Parathyroid adenoma (tissue), 2 donors: ENCODE measurements at regions not wholly inside any gene's neighbourhood (a gene's known extent, or its start where the extent isn't known, plus 50 kb on each side); places are given as distances from the start of the nearest gene placed in this dataset.

Experiments
- H2AFZ ChIP-seq: fragments of 300-600 bp; sonication (generic); one replicate; pipeline ENCODE4 v1.7.0; 2017; ENCODE audit warnings: antibody characterized with exemption, mild to moderate bottlenecking
- H3K27ac ChIP-seq: fragments of 300-600 bp; sonication (generic); one replicate; pipeline ENCODE4 v1.7.0; 2017
- H3K27me3 ChIP-seq: fragments of 300-600 bp; sonication (generic); one replicate; pipeline ENCODE4 v1.7.0; 2017; ENCODE audit warnings: low read length; ENCODE audit not compliant: control insufficient read depth, insufficient read depth
- H3K36me3 ChIP-seq: fragments of 300-600 bp; sonication (generic); one replicate; pipeline ENCODE4 v1.7.0; 2017; ENCODE audit warnings: low read length; ENCODE audit not compliant: control insufficient read depth, insufficient read depth
- H3K4me1 ChIP-seq: fragments of 300-600 bp; sonication (generic); one replicate; pipeline ENCODE4 v1.7.0; 2017; ENCODE audit warnings: control low read depth
- H3K4me2 ChIP-seq: fragments of 300-600 bp; sonication (generic); one replicate; pipeline ENCODE4 v1.7.0; 2017; ENCODE audit warnings: low read length
- H3K4me3 ChIP-seq: fragments of 300-600 bp; sonication (generic); one replicate; pipeline ENCODE4 v1.7.0; 2017; ENCODE audit warnings: low read depth, low read length
- H3K79me2 ChIP-seq: fragments of 300-600 bp; sonication (generic); one replicate; pipeline ENCODE4 v1.7.0; 2017; ENCODE audit warnings: control low read depth
- H3K9ac ChIP-seq: fragments of 300-600 bp; sonication (generic); one replicate; pipeline ENCODE4 v1.7.0; 2017; ENCODE audit warnings: mild to moderate bottlenecking
- H3K9me3 ChIP-seq: fragments of 300-600 bp; sonication (generic); one replicate; pipeline ENCODE4 v1.7.0; 2017; ENCODE audit warnings: low read length; ENCODE audit not compliant: control insufficient read depth
- TF ChIP-seq, protein P1 (sequence below): fragments of 300-600 bp; sonication (generic); IDR thresholded peaks from one replicate; pipeline ENCODE4 v1.7.0; 2017; ENCODE audit warnings: antibody characterized with exemption, mild to moderate bottlenecking
- donor health status: primary hyperparathyroidism.

DNA sequence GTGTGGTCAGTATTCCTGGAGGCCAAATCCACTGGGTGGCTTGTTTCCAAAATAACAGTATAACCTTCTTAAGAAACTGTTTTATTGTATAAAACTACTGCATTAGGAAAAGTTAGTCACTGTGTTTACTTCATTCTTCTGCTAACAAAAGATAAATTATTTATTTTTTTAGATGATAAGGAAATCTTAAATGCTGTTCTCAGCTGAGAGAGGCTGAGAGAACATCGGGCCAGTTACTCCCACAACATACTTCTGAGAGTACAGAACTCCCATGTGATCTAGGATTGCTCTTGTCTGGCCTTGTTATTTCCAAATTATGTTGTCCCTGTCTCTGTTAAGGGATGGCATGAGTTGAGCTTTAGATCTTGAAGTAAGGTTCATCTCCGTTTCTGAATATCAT is 96.7 kb upstream of the CXADR start:
- Histone ChIP-seq H2AFZ (no peak overlapping the region), H3K27me3 (no peaks in the 10 kb centered on the region), H3K9ac (no peak overlapping the region), H3K79me2 (no peaks in the 10 kb centered on the region), H3K4me2 (no peak overlapping the region), H3K9me3 (no peaks in the 10 kb centered on the region), H3K4me3 (no peak overlapping the region), H3K36me3 (no peaks in the 10 kb centered on the region), H3K4me1 (no peaks in the 10 kb centered on the region), H3K27ac (no peak overlapping the region)
- TF ChIP-seq, protein P1, sequence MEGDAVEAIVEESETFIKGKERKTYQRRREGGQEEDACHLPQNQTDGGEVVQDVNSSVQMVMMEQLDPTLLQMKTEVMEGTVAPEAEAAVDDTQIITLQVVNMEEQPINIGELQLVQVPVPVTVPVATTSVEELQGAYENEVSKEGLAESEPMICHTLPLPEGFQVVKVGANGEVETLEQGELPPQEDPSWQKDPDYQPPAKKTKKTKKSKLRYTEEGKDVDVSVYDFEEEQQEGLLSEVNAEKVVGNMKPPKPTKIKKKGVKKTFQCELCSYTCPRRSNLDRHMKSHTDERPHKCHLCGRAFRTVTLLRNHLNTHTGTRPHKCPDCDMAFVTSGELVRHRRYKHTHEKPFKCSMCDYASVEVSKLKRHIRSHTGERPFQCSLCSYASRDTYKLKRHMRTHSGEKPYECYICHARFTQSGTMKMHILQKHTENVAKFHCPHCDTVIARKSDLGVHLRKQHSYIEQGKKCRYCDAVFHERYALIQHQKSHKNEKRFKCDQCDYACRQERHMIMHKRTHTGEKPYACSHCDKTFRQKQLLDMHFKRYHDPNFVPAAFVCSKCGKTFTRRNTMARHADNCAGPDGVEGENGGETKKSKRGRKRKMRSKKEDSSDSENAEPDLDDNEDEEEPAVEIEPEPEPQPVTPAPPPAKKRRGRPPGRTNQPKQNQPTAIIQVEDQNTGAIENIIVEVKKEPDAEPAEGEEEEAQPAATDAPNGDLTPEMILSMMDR, result no peak

DNA sequence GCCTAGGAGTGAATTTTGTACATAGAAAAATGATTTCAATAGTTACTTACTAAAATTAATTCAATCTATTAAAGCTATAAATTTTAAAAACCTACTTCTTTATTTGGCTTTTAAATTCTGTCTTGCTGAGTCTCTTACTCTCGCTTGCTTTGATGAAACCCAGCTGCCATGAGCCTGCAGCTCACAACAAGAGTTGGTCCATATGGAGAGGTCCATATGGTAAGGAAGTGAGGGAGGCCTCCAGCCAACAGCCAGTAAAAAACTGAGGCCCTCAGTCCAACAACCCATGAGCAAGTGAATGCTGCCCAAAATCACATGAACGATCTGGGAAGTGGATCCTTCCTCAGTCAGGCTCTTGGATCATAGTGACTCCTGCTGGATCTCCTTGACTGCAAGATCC is 89.9 kb upstream of the CXADR start:
- Histone ChIP-seq H3K27ac (no peak overlapping the region), H3K79me2 (no peaks in the 10 kb centered on the region), H2AFZ (no peak overlapping the region), H3K9ac (no peak overlapping the region), H3K4me2 (no peak overlapping the region), H3K4me3 (no peak overlapping the region), H3K27me3 (no peaks in the 10 kb centered on the region), H3K9me3 (no peaks in the 10 kb centered on the region), H3K36me3 (peaks cover 2% of the 10 kb centered on the region), H3K4me1 (no peaks in the 10 kb centered on the region)
- TF ChIP-seq, protein P1, result no peak

DNA sequence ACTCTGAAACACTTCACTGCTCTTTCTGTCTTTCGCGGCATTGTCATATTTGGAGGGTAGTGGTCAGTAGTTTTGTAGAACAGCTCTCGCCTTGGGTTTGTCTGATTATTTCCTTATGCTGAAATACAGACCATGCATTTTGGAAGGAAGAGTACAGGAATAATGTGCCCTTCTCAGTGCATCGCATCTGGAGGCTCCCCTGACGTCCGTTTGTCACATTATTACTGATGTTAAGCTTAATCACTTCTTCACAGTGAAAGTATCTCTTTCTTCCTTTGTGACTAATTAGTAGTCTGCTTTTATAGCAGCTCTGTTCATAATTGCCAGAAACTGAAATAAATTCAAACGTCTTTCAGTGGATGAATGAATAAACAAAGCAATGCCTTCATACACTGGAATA is 85.7 kb upstream of the CXADR start:
- no peak overlapping the region for H3K9ac ChIP-seq
- H3K4me1 ChIP-seq, result no peaks in the 10 kb centered on the region

DNA sequence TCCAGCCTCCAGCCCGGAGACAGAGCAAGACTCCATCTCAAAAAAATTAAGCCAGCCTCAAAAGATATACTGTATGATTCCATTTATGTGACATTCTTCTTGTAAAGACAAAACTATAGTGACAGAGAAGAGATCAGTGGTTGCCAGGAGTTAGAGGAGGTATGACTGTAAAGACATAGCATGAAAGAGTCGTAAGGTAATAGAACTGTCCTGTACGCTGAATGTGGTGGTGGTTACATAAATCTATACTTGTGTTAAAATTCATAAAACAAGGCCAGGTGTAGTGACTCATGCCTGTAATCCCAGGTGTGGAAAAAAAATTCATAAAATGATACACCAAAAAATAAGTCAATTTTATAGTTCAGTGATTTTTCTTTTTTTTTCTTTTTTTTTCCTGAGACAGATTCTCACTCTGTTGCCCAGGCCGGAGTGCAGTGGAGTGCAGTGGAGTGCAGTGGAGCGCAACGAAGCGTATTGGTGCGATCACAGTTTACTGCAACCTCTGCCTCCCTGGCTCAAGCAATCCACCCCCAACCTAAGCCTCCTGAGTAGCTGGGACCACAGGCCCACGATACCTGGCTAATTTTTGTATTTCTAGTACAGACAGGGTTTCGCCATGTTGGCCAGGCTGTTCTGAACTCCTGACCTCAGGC is 84.9 kb upstream of the CXADR start:
- Histone ChIP-seq H3K9me3 (no peaks in the 10 kb centered on the region), H3K4me1 (no peaks in the 10 kb centered on the region), H2AFZ (no peak overlapping the region), H3K36me3 (peaks cover 2% of the 10 kb centered on the region), H3K4me2 (peak overlapping the region; percentile 30), H3K27me3 (no peaks in the 10 kb centered on the region), H3K79me2 (no peaks in the 10 kb centered on the region), H3K27ac (no peak overlapping the region), H3K4me3 (no peak overlapping the region), H3K9ac (no peak overlapping the region)
- TF ChIP-seq, protein P1, result no peak

More for the DNA sequence above, 85.7 kb upstream of the CXADR start:
- Histone ChIP-seq H2AFZ (no peak overlapping the region), H3K27me3 (no peaks in the 10 kb centered on the region), H3K4me3 (no peak overlapping the region), H3K27ac (no peak overlapping the region), H3K4me2 (no peak overlapping the region), H3K36me3 (peaks cover 2% of the 10 kb centered on the region), H3K9me3 (no peaks in the 10 kb centered on the region), H3K79me2 (no peaks in the 10 kb centered on the region)
- TF ChIP-seq, protein P1, result no peak

DNA sequence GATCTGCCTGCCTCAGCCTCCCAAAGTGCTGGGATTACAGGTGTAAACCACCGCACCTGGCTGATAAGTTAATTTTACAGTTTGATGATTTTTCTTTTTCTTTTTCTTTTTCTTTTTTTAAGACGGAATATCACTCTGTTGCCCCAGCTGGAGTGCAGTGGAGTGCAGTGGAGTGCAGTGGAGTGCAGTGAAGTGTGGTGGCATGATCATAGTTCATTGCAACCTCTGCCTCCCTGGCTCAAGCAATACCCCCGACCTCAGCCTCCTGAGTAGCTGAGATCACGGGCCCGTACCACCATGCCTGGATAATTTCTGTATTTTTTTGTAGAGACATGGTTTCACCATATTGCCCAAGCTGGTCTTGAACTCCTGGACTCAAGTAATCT is 84.4 kb upstream of the CXADR start:
- no peaks in the 10 kb centered on the region for H3K79me2 ChIP-seq
- TF ChIP-seq, protein P1, result no peak
- H3K9me3 ChIP-seq, result no peaks in the 10 kb centered on the region
- peak overlapping the region; percentile 30 for H3K4me2 ChIP-seq
- no peaks in the 10 kb centered on the region for H3K4me1 ChIP-seq
- no peak overlapping the region for H3K27ac ChIP-seq
- H3K27me3 ChIP-seq, result no peaks in the 10 kb centered on the region
- H3K9ac ChIP-seq, result no peak overlapping the region
- no peak overlapping the region for H2AFZ ChIP-seq
- H3K36me3 ChIP-seq, result peaks cover 2% of the 10 kb centered on the region
- H3K4me3 ChIP-seq, result no peak overlapping the region
